CD14-positive monocyte (primary cell): ENCODE measurements at regions not wholly inside any gene's neighbourhood (a gene's known extent, or its start where the extent isn't known, plus 50 kb on each side); places are given as distances from the start of the nearest gene placed in this dataset.
"Not testable (repeated sequence)": the region's sequence is repeated elsewhere in the genome, so short reads cannot be mapped to it uniquely, and the experiment has no call there.

Experiments
- DNase-seq, 3 donors: peaks; one replicate each; pipeline ENCODE4 v3.0.0-alpha.2; 2011 to 2022
- H2AFZ ChIP-seq: 2 replicates; pipeline ENCODE4 v1.6.0; 2012; ENCODE audit warnings: mild to moderate bottlenecking, low read depth, low read length, inconsistent platforms; ENCODE audit not compliant: insufficient read depth, poor library complexity, severe bottlenecking
- H3K27ac ChIP-seq, 2 donors: 1 replicate in 1 of 2; 2 replicates in 1 of 2; pipeline ENCODE4 v1.5.1; 2012 to 2013; ENCODE audit warnings: low read length in 2 of 2, control low read depth in 1 of 2, inconsistent platforms in 1 of 2, low read depth in 1 of 2, mild to moderate bottlenecking in 1 of 2
- H3K27me3 ChIP-seq, 2 donors: one replicate each; pipeline versions ENCODE4 v1.6.0 to v1.6.1; 2011 to 2013; ENCODE audit warnings: low read length in 2 of 2; ENCODE audit not compliant: control insufficient read depth in 2 of 2, insufficient read depth in 2 of 2
- H3K36me3 ChIP-seq, 2 donors: replicated peaks in 1 of 2; 1 replicate in 1 of 2; 2 replicates in 1 of 2; pipeline versions ENCODE4 v1.5.1 to v1.6.1; 2012 to 2013; ENCODE audit warnings: low read length in 2 of 2, control low read depth in 1 of 2, inconsistent platforms in 1 of 2, mild to moderate bottlenecking in 1 of 2; ENCODE audit not compliant: insufficient read depth in 2 of 2, control insufficient read depth in 1 of 2
- H3K4me1 ChIP-seq, 2 donors: 1 replicate in 1 of 2; 2 replicates in 1 of 2; pipeline versions ENCODE4 v1.5.1 to v1.6.1; 2012 to 2013; ENCODE audit warnings: low read length in 2 of 2, control low read depth in 1 of 2, inconsistent platforms in 1 of 2, mild to moderate bottlenecking in 1 of 2, moderate library complexity in 1 of 2; ENCODE audit not compliant: insufficient read depth in 2 of 2, control insufficient read depth in 1 of 2
- H3K4me2 ChIP-seq: replicated peaks from 2 replicates; pipeline ENCODE3; 2012; ENCODE audit warnings: low read length, moderate library complexity, mild to moderate bottlenecking; ENCODE audit not compliant: poor library complexity, severe bottlenecking; ENCODE audit errors: extremely low read depth
- H3K4me3 ChIP-seq, 3 experiments: fragments of 200-600 bp in 1 of 3; sonication (generic) in 1 of 3; replicated peaks in 1 of 3; 1 replicate in 2 of 3; 2 replicates in 1 of 3; pipeline ENCODE4 v1.5.1; 2011 to 2013; ENCODE audit warnings: low read length in 3 of 3, mild to moderate bottlenecking in 3 of 3, control low read depth in 2 of 3, low read depth in 2 of 3, inconsistent platforms in 1 of 3, moderate library complexity in 1 of 3
- H3K79me2 ChIP-seq: 2 replicates; pipeline ENCODE4 v1.6.0; 2012; ENCODE audit warnings: mild to moderate bottlenecking, control low read depth, inconsistent platforms, low read length, moderate library complexity; ENCODE audit not compliant: insufficient read depth
- H3K9ac ChIP-seq: 2 replicates; pipeline ENCODE4 v1.6.0; 2017; ENCODE audit warnings: low read length, mild to moderate bottlenecking; ENCODE audit not compliant: insufficient read depth, poor library complexity, severe bottlenecking
- H3K9me3 ChIP-seq, 2 donors: replicated peaks in 1 of 2; 1 replicate in 1 of 2; 2 replicates in 1 of 2; pipeline versions ENCODE4 v1.5.1 to v1.6.1; 2012 to 2013; ENCODE audit warnings: low read length in 2 of 2, control low read depth in 1 of 2; ENCODE audit not compliant: control insufficient read depth in 1 of 2, insufficient read depth in 1 of 2
- H4K20me1 ChIP-seq: 2 replicates; pipeline ENCODE4 v1.6.0; 2012; ENCODE audit warnings: mild to moderate bottlenecking, low read length, control low read depth, moderate library complexity; ENCODE audit not compliant: insufficient read depth
- H3K27ac Mint-ChIP-seq, 7 donors: one replicate each; pipeline ENCODE4 v1.8.0; 2020; ENCODE audit warnings: mild to moderate bottlenecking in 7 of 7, mixed read lengths in 7 of 7, moderate library complexity in 6 of 7, inconsistent platforms in 2 of 7
- H3K27me3 Mint-ChIP-seq, 3 donors: one replicate each; pipeline ENCODE4 v1.8.0; 2021 to 2022; ENCODE audit warnings: low read depth in 3 of 3, mild to moderate bottlenecking in 3 of 3, mixed read lengths in 3 of 3, moderate library complexity in 3 of 3, inconsistent platforms in 1 of 3
- H3K36me3 Mint-ChIP-seq, 2 donors: one replicate each; pipeline ENCODE4 v1.8.0; 2020; ENCODE audit warnings: mixed read lengths in 2 of 2, inconsistent platforms in 1 of 2, mild to moderate bottlenecking in 1 of 2
- H3K4me1 Mint-ChIP-seq: one replicate; pipeline ENCODE4 v1.8.0; 2020; ENCODE audit warnings: mild to moderate bottlenecking, mixed read lengths
- H3K4me3 Mint-ChIP-seq, 2 donors: one replicate each; pipeline ENCODE4 v1.8.0; 2020; ENCODE audit warnings: mild to moderate bottlenecking in 2 of 2, mixed read lengths in 2 of 2, moderate library complexity in 1 of 2
- H3K9me3 Mint-ChIP-seq, 7 donors: one replicate each; pipeline ENCODE4 v1.8.0; 2020 to 2022; ENCODE audit warnings: mixed read lengths in 7 of 7, mild to moderate bottlenecking in 6 of 7, moderate library complexity in 6 of 7, inconsistent platforms in 2 of 7
- WGBS: methylation state at CpG from one replicate; pipeline ENCODE4 v1.1.5; 2013; ENCODE audit warnings: missing lambda C conversion rate; ENCODE audit not compliant: insufficient coverage; 5-methylcytosine and 5-hydroxymethylcytosine counted together
- intact Hi-C, 2 donors: fragments of 100-400 bp; cut with micrococcal nuclease; formaldehyde crosslinking; loops; one replicate each; pipeline versions ENCODE4 v1.15.0 to v1.15.1; 2023
- TF ChIP-seq, protein P1 (sequence below): fragments of 200-600 bp; IDR thresholded peaks from one replicate; pipeline ENCODE4 v1.8.0; 2022; ENCODE audit warnings: antibody characterized with exemption, mild to moderate bottlenecking

- intact Hi-C loops, result not testable (repeated sequence)
Measured at GRCh38 chrY:7588176-7588575, 676.6 kb upstream of the AMELY start.

GRCh38 chrY:7562541-7562940 lies 651.0 kb upstream of the AMELY start:
- Mint-ChIP-seq H3K9me3 (peaks cover 0 to 13% (median 0%) of the 10 kb centered on the region in 7 donors), H3K27ac (no peak overlapping the region), H3K27me3 (no peaks in the 10 kb centered on the region), H3K36me3 (no peaks in the 10 kb centered on the region), H3K4me1 (no peaks in the 10 kb centered on the region), H3K4me3 (no peak overlapping the region)
- no CpG with 5 or more reads among the region's 4 CpGs for WGBS
- Histone ChIP-seq H3K79me2 (no peaks in the 10 kb centered on the region), H3K4me3 (no peak overlapping the region), H2AFZ (no peak overlapping the region), H4K20me1 (no peaks in the 10 kb centered on the region), H3K9ac (no peak overlapping the region), H3K4me2 (no peak overlapping the region), H3K36me3 (no peaks in the 10 kb centered on the region), H3K9me3 (no peaks in the 10 kb centered on the region), H3K27me3 (no peaks in the 10 kb centered on the region), H3K27ac (no peak overlapping the region), H3K4me1 (no peaks in the 10 kb centered on the region)
- no peak for DNase-seq
- intact Hi-C loops, result no loop called here
- TF ChIP-seq, protein P1, sequence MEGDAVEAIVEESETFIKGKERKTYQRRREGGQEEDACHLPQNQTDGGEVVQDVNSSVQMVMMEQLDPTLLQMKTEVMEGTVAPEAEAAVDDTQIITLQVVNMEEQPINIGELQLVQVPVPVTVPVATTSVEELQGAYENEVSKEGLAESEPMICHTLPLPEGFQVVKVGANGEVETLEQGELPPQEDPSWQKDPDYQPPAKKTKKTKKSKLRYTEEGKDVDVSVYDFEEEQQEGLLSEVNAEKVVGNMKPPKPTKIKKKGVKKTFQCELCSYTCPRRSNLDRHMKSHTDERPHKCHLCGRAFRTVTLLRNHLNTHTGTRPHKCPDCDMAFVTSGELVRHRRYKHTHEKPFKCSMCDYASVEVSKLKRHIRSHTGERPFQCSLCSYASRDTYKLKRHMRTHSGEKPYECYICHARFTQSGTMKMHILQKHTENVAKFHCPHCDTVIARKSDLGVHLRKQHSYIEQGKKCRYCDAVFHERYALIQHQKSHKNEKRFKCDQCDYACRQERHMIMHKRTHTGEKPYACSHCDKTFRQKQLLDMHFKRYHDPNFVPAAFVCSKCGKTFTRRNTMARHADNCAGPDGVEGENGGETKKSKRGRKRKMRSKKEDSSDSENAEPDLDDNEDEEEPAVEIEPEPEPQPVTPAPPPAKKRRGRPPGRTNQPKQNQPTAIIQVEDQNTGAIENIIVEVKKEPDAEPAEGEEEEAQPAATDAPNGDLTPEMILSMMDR, result no peak

More at GRCh38 chrY:7588176-7588575, 676.6 kb upstream of the AMELY start:
- not testable (repeated sequence) for H3K9me3 Mint-ChIP-seq, H3K4me1 ChIP-seq, H3K27me3 ChIP-seq, H3K4me1 Mint-ChIP-seq, H3K27ac ChIP-seq, H3K79me2 ChIP-seq, H3K27ac Mint-ChIP-seq, H3K9me3 ChIP-seq, DNase-seq, H3K36me3 ChIP-seq, H3K9ac ChIP-seq, H3K4me3 ChIP-seq, H3K4me3 Mint-ChIP-seq, H4K20me1 ChIP-seq, H2AFZ ChIP-seq, H3K4me2 ChIP-seq, H3K36me3 Mint-ChIP-seq, H3K27me3 Mint-ChIP-seq
- WGBS, result no CpG with 5 or more reads among the region's 1 CpG
